Testis (tissue), 2 donors: ENCODE measurements at regions not wholly inside any gene's neighbourhood (a gene's known extent, or its start where the extent isn't known, plus 50 kb on each side); places are given as distances from the start of the nearest gene placed in this dataset.

Experiments used
- DNase-seq: peaks from one replicate; pipeline ENCODE4 v3.0.0-alpha.2; 2019
- H3K27ac ChIP-seq, 2 donors: fragments of 200-600 bp; sonication (generic); one replicate each; pipeline ENCODE4 v1.5.1; 2019
- H3K27me3 ChIP-seq: fragments of 200-600 bp; sonication (generic); one replicate; pipeline ENCODE4 v1.5.1; 2019
- H3K36me3 ChIP-seq: fragments of 200-600 bp; sonication (generic); one replicate; pipeline ENCODE4 v1.5.1; 2017; ENCODE audit warnings: low read depth; ENCODE audit errors: missing control alignments
- H3K4me1 ChIP-seq: fragments of 200-600 bp; sonication (generic); one replicate; pipeline ENCODE4 v1.5.1; 2019
- H3K4me3 ChIP-seq, 2 donors: fragments of 200-600 bp; sonication (generic); one replicate each; pipeline ENCODE4 v1.5.1; 2017 to 2019
- H3K9me3 ChIP-seq: fragments of 200-600 bp; sonication (generic); one replicate; pipeline ENCODE4 v1.5.1; 2017
- CTCF ChIP-seq, 3 experiments: fragments of 450-650 bp in 2 of 3; fragments of 200-600 bp in 1 of 3; sonication (generic) in 1 of 3; IDR thresholded peaks; one replicate each; pipeline ENCODE4 v1.5.1; 2016 to 2019; ENCODE audit warnings: antibody characterized with exemption in 3 of 3, mild to moderate bottlenecking in 2 of 3, moderate library complexity in 1 of 3
- POLR2A ChIP-seq: fragments of 450-650 bp; IDR thresholded peaks from one replicate; pipeline ENCODE4 v1.6.1; 2017; ENCODE audit warnings: antibody characterized with exemption, mild to moderate bottlenecking, moderate library complexity
- WGBS, 2 donors: methylation state at CpG; one replicate each; pipeline ENCODE4 v1.1.5; 2018; 5-methylcytosine and 5-hydroxymethylcytosine counted together
- intact Hi-C: fragments of 100-400 bp; cut with DNase I; formaldehyde crosslinking; loops from one replicate; pipeline ENCODE4 v1.15.1; 2023; ENCODE audit warnings: low total_unique reads

GRCh38 chr5:171568389-171568788 is 148.9 kb downstream of the FGF18 start:
- no peaks in the 10 kb centered on the region for H3K4me1 ChIP-seq
- H3K9me3 ChIP-seq, result no peaks in the 10 kb centered on the region
- H3K27ac ChIP-seq, result no peak overlapping the region
- DNase-seq, result no peak
- WGBS, 2 donors, result 75 to 79% methylated on average over 1 of the region's 1 CpG
- no peak overlapping the region for H3K4me3 ChIP-seq
- H3K36me3 ChIP-seq, result no peaks in the 10 kb centered on the region
- no peaks in the 10 kb centered on the region for H3K27me3 ChIP-seq
- intact Hi-C loops, result no loop called here
- TF ChIP-seq POLR2A (no peak), CTCF (IDR thresholded peaks at IDR 0.05) (no peak)

- Histone ChIP-seq H3K27me3 (no peaks in the 10 kb centered on the region), H3K9me3 (no peaks in the 10 kb centered on the region), H3K4me3 (no peak overlapping the region), H3K4me1 (no peaks in the 10 kb centered on the region), H3K36me3 (no peaks in the 10 kb centered on the region), H3K27ac (no peak overlapping the region)
- no peak for DNase-seq
- 0 to 36% methylated on average over 1 of the region's 1 CpG for WGBS, 2 donors
- TF ChIP-seq CTCF (IDR thresholded peaks at IDR 0.05) (no peak), POLR2A (no peak)
- intact Hi-C loops, result no loop called here
Observed at GRCh38 chr5:171569065-171569712, 149.7 kb downstream of the FGF18 start.

- Histone ChIP-seq H3K9me3 (no peaks in the 10 kb centered on the region), H3K36me3 (no peaks in the 10 kb centered on the region), H3K4me3 (no peak overlapping the region), H3K27ac (no peak overlapping the region), H3K4me1 (no peaks in the 10 kb centered on the region), H3K27me3 (no peaks in the 10 kb centered on the region)
- 75 to 86% methylated on average over 2 of the region's 2 CpGs for WGBS, 2 donors
- intact Hi-C loops, result loop anchor here (10.0 kb wide), 1 partner anchor 76 kb away; no protein-coding TSS in a partner anchor
- no peak for DNase-seq
- TF ChIP-seq CTCF (IDR thresholded peaks at IDR 0.05) (no peak), POLR2A (no peak)
Observed at GRCh38 chr5:171570244-171570825, 150.9 kb downstream of the FGF18 start.

- H3K4me3 ChIP-seq, result no peak overlapping the region
- H3K4me1 ChIP-seq, result no peaks in the 10 kb centered on the region
- no peaks in the 10 kb centered on the region for H3K36me3 ChIP-seq
- DNase-seq, result no peak
- no peaks in the 10 kb centered on the region for H3K27me3 ChIP-seq
- no peak for TF ChIP-seq POLR2A
- no peak for TF ChIP-seq CTCF (IDR thresholded peaks at IDR 0.05)
- H3K27ac ChIP-seq, result no peak overlapping the region
- intact Hi-C loops, result loop anchor here (10.0 kb wide), 1 partner anchor 77 kb away; no protein-coding TSS in a partner anchor
- no peaks in the 10 kb centered on the region for H3K9me3 ChIP-seq
- 59 to 65% methylated on average over 3 of the region's 3 CpGs for WGBS, 2 donors
Observed at GRCh38 chr5:171571663-171572062, 152.2 kb downstream of the FGF18 start.

- H3K4me3 ChIP-seq, result no peak overlapping the region
- intact Hi-C loops, result loop anchor here (10.0 kb wide), 1 partner anchor 78 kb away; no protein-coding TSS in a partner anchor
- H3K9me3 ChIP-seq, result no peaks in the 10 kb centered on the region
- no peaks in the 10 kb centered on the region for H3K36me3 ChIP-seq
- no peak for DNase-seq
- 87 to 88% methylated on average over 2 of the region's 2 CpGs for WGBS, 2 donors
- no peaks in the 10 kb centered on the region for H3K27me3 ChIP-seq
- peaks cover 4% of the 10 kb centered on the region for H3K4me1 ChIP-seq
- H3K27ac ChIP-seq, result no peak overlapping the region
- TF ChIP-seq CTCF (IDR thresholded peaks at IDR 0.05), result no peak
- no peak for TF ChIP-seq POLR2A
Observed at GRCh38 chr5:171573021-171573420, 153.6 kb downstream of the FGF18 start.
